HG02759 (cell line): ENCODE measurements at regions not wholly inside any gene's neighbourhood (a gene's known extent, or its start where the extent isn't known, plus 50 kb on each side); places are given as distances from the start of the nearest gene placed in this dataset.
"Not testable (repeated sequence)": the region's sequence is repeated elsewhere in the genome, so short reads cannot be mapped to it uniquely, and the experiment has no call there.

Experiments used
- ATAC-seq: cut with Tn5 transposase; IDR thresholded peaks from one replicate; pipeline ENCODE4 v1.9.1; 2021; ENCODE audit warnings: mild to moderate bottlenecking, moderate library complexity; ENCODE audit not compliant: unreplicated experiment

DNA sequence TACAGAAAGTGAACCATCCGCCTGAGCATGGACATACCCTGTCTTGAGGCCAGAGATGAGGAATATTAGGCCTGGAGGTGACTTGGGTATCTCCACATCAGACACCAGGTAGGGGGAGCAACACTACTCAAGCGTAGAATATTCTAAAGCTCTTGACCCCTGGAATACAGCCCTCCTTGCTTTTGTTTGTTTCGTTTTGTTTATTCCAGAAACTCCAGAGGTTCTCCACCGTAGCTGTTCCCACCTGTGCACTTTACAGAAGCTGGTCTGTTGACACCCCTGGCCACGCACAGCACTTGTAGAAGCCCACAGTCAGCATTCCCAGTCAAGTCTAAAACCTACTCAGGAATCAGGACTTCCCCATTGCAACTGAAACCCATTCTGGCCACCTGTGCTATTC, 139.6 kb upstream of the NEBL start:
- no peak for ATAC-seq

DNA sequence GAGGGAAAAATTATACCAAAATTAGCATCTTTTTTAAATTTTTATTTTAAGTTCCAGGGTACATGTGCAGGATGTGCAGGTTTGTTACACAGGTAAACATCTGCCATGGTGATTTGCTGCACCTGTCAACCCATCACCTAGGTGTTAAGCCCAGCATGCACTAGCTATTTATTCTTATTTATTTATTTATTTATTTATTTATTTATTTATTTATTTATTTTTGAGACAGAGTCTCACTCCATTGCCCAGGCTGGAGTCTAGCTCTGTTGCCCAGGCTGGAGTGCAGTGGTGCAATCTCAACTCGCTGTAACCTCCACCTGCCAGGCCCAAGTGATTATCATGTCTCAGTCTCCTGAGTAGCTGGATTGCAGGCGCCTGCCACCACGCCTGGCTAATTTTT, 137.7 kb upstream of the NEBL start:
- not testable (repeated sequence) for ATAC-seq

DNA sequence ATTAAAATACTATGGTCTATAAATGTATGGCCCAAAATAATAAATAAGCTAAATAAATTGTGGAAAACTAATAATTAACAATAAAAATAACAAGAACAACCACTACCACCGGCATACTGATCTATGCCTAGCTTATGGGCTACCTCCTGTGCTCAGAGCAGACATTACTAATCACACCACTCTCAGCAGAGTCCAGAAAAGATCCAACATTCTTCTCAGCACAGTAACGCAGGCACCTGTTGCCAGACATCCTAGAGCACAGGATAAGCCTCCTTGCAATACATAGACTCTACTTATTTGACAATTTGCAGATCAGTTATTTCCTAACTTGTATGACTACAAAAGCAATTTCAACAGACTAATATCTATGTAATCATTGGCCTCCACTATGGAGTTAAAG, 137.1 kb upstream of the NEBL start:
- ATAC-seq, result no peak

DNA sequence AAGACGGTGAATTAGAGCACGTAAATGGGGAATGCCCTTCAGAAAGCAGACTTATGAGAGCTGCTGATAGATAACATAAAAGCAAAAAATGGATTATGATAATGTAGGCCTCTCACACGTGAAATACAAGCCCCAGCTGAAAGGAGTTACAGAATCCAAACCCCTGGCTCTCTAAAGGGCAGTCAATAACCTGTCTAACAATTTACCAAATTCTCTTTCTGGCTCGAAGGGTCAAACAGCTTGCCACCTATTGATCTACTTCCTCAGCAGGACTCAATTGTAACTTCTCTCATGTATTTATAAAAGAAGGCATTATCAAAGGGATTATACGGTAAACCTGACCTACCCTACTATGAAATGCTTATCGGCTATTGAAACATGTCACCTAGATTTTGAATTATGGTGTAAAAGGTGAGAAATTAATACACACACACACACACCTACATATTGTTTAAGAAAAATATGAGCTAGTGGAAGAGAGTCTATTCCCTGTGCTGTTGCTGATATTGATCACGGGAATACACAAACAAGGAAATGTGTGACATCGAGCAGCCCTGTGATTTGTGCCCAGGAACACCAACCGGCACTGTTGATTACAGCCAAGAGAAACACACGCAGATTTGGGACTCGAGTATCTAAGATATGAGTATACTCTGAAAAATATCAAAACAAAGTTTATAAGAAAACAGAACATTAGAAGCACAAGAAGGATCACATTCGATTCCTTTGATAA, 135.6 kb upstream of the NEBL start:
- ATAC-seq, result no peak

DNA sequence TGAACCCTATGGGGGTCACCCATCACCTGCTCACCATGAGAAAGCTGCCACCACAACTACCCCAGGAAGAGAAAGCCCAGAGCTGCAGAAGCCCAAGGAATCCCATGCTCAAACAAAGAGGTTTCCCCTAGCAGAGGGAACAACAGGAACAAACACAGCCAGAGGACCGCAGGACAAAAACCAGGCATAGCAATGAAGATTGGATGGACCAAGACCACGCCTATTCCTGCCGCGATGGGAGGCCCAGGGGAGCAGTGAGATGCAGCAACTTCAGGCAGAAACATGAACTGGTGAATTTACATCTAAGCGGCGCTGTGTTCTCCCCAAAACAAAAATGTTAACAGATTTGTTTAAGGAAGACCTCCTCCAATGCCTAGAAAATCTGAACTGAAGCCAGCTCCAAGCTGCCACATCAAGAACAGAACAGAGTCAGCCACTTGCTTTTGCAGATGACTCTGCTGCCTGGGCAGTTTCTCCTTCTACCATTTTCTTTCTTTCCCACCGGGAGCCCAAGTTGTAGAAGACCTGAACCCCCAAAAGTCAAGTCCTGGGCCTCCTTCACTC, 134.2 kb upstream of the NEBL start:
- ATAC-seq, result no peak

DNA sequence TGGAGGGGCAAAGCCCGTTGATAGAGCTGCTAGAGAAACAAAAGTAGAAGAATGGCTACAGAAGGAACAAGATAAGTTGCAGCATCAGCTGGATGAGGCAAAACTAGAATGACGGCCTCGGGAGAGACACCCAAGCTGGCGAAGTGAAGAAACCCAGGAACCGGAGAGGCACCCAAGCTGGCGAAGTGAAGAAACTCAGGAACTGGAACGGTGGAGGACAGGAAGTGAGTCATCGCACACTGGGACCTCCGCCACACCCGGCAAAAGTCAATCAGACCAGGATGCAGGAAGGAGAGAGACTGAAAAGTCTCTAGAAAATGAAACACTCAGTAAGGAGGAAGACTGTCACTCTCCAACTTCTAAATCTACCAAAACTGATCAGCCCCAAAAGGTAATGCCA, 133.0 kb upstream of the NEBL start:
- ATAC-seq, result no peak

DNA sequence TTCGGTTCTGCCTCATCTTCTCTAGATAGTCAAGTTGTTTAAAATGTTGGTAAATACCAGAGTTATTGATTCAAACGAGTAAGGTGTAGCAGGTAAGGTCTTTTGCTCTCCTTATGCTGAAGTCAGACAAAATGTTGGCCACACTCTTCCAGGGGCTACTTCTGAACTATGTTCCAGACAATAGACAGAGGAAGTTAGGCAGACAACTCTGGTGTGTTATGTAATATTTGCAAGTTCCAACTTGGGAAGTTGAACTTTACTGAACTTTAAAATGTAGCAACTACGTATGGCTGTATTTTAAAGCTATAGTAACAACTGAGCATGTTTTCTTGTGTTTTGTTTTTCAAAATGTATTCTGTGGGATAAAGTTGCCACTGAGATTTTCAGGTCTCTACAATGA, 125.7 kb upstream of the NEBL start:
- no peak for ATAC-seq

DNA sequence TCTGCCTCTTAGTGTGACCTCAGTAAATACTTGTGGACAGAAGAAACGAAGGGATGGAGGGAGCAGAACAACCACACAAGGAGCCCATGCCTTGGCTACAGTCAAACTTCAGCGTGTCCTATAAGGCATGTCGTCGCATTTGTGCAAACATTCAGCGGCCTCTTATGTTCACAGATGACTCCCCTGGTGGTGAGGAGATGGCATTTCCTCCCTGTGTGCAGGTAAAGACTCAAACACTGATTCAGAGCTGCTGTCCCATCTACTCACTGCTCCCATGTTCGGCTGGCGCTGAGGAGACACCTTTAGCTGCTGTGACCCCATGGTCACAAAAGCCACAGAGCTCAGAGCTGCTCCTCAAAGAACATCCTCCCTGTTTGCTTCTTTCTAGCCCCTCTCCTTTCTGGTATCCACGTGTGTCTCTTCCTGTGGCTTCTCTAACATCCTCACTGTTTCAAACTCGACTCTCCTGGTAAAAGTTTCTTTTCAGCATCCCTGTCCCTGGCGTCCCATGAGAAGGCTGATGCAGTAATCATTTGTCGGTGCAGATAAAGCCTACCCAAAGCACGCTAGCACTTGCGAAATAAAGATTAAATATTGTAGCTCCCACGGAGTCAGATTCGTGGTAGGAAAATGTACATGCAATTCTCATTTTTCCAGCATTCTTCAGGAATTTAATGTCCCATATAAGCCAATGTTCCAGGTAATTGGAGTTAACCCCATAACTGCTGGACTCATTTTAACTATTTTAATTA, 124.9 kb upstream of the NEBL start:
- no peak for ATAC-seq

DNA sequence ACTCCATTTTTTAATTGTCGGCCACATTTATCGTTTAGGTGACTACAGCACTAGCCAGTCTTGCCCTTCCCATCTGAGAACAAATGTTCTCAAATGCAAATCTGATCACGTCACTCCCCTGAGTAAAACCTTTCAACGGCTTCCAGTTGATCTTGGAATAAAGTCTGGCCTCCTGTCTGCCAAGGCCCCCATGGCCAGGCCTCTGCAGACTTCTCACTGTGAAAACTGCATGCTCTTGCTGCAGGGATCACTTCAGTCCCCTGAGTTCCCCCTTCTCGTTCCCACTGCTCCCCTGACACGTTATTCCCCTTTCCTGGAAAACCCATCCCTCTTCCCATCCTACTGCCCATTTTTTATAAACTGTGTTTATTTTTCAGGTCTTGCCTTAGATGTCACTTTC, 124.1 kb upstream of the NEBL start:
- no peak for ATAC-seq

DNA sequence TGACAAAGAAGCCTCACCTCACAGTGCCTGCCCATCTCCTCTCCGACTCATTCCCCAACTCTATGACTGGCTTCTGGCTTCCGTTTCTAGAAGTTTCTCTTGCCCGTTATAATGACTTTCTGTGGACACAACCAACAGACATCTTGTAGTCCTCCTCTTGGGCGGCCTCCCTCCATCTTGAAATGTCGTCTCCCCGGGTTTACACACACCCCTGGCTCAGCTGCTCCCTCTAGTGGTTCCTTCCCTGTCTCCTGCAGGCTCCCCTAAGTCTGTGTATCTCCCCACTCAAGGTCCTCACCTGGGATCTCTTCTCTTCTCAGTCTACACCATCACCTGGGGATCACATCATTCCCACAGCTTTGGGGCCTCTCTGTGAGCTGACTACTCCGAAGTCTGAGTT, 123.4 kb upstream of the NEBL start:
- ATAC-seq, result peak; percentile 87

DNA sequence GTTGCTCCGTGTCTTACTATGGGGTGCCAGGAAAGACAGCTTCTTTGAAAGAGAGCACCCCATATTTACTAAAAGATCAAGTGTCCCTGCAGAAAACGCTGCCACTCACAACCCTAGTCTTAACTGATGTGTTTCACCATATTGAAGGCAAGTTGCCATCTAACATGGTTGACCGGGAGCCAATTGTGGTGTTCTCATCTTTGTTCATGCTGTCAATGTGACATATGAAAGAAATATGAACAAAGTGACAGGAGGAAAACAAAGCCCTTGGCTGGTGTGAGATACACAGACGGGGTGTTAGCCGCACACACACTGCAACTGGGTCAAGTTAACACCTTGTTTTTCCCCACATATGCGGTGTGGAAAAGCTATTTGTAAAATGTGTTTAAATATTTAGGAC, 122.3 kb upstream of the NEBL start:
- no peak for ATAC-seq

DNA sequence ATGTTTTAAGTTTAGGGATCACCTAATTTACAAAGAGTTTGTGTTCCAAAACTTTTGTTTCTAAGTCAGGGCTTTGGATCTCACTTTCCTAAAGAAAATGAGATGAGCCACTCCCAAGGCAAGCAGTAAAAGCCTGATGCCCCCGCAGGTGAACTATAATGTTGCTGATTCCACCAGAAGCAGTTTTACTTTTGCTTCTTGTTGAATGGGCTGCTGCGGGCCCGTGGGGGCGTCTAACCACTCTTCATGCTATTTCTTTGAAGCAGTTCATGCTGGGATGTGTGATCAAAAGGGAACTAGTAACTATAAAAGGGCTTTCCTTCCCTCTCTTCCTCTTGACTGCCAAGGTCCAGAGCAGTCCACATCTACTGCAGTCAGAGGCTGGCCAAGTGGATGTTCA, 118.7 kb upstream of the NEBL start:
- no peak for ATAC-seq

DNA sequence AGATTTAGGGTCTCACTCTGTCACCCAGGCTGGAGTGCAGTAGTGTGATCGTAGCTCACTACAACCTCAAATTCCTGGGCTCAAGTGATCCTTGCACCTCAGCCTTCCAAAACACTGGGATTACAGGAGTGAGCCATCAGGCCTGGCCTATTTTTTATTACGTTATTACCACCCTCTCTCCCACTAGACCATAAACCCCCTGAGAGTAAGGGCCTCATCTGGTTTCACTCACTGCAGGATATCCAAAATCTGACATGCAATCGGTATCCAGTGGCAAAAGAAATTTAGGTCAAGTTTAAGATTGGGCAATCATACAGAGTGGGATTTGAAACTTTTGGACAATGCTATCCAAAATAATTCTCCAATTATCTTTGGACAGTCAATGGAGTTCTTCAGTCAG, 117.0 kb upstream of the NEBL start:
- no peak for ATAC-seq

DNA sequence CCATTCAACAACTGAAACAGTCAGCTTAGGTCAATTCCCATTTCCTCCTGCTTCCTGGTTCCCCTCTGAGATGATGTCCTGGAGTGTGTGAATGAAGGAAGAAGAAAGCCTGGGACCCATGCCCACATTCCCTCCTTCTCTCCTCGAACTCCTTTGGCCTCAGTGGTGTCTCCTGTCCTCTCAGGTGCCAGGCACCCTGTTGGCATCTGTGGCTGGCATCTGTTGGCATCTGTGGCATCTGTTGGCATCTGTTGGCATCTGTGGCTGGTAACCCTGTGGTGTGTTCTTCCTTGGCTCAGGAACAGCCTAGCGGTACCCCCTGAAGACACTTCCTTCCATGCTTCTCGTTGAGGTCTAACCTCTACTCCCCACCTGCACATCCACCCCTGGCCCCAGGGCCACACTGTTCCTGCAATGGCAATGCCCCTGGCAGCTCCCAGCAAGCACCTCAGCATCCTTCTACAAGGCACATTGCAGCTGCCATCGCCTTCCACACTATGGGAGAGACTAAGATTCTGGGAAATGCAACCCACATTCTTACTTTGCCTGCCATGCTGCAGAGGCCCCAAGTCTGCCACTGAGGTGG, 114.4 kb upstream of the NEBL start:
- ATAC-seq, result no peak

DNA sequence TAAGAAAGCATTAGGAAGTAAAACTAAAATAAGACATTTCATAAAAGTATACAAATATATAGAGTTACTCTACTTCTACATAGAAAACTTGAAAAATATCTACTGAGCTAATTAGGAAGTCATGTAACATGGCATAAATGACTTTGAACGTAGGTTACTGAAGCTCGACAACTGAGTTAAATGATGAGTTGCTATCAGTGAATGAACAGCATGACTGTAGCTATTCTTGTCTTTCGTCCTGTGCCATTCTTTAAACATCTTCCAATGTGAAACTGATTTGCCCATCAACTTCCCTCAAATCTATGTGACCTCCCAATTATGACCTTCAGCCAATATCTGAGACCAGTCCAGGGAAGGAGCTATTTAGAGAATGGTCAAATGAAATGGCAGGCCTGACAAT, 113.5 kb upstream of the NEBL start:
- no peak for ATAC-seq

DNA sequence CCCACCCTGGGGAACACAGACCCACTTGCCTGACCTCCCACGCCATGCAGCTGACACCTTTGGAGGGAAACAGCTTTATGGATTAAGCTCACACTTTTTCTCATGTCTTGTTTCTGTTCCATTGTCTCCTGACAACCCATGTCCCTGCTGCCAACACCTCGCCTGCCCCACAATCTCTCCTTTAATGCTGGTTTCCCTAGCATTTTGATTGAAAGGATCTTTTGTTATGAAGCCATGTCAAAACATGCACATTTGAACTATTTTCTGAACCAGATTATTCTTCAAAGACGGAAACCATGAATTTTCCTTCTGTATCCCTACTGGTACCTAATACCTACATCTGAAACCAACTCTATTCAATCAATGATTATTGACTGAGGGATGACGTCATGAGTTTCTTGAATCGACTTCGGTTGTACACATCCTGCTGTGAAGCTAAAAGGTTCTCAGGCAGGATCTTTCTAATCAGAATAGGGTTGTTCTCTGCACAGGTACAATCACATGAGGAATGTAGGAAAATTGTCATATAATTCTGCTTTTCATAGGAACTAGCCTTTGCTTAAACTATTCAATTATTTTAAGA, 106.2 kb upstream of the NEBL start:
- no peak for ATAC-seq

DNA sequence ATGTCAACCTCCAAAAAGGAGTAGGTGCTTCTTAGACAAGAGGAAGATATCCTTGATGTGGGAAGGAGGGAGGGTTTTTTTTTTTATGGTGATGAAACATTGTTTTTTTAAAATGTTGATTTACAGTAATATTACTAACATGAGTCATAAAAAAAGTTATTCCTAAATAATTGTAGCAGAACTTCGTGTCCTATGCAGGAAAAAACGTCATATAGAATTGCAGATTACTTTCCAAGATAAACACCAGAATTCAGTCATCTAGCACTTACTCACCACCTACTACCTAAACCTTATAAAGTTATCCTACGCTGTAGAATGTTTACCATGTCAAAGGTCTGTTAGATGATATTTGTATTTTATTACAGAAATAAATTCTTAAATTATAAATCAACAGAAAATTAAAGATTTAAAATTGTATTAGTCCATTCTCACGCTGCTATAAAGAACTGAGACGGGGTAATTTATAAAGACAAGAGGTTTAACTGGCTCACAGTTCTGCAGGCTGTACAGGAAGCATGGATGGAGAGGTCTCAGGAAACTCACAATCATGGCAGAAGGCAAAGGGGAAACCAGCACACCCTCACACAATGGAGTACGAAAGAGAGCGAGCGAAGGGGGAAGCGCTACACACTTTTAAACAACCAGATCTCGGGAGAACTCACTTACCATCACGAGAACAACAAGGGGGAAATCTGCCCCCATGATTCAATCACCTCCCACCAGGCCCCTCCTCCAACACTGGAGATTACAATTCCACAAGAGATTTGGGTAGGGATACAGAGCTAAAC, 105.2 kb upstream of the NEBL start:
- ATAC-seq, result no peak

DNA sequence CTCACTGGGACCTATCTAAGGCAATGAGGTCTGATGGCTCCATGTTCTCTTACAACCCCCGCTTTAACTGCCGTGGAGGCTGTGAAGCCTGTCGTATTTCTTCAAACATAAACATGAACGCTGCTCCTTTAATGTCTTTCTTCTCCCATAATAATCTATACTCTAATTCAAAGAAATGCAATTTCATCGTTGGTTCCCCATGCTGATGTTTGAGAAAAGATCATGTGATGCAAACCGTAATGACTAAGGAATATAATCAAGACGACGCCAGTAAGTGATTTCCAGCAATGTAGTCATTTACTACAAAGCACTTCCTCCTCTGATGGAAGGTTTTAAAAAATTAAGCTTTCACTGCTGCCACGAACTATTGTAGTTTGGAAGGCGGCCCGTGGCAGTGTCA, 102.6 kb upstream of the NEBL start:
- no peak for ATAC-seq

DNA sequence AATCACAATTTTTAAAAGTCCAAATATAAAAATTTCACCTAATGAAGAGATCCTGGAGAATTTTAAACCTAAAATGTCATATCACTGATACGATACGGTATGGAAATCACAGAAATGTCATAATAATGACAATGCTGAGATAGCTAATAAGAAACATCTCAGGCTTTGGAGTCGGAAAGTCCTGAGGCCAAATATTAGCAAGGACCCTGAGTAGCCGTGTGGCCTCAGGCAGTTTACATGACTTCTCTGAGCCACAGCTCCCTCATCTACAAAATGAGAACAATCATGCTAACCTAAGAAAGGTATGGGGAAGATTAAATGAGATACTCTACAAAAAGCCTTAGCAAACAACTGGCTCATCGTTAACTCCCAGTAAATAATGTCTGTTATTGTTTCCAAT, 100.9 kb upstream of the NEBL start:
- ATAC-seq, result no peak

DNA sequence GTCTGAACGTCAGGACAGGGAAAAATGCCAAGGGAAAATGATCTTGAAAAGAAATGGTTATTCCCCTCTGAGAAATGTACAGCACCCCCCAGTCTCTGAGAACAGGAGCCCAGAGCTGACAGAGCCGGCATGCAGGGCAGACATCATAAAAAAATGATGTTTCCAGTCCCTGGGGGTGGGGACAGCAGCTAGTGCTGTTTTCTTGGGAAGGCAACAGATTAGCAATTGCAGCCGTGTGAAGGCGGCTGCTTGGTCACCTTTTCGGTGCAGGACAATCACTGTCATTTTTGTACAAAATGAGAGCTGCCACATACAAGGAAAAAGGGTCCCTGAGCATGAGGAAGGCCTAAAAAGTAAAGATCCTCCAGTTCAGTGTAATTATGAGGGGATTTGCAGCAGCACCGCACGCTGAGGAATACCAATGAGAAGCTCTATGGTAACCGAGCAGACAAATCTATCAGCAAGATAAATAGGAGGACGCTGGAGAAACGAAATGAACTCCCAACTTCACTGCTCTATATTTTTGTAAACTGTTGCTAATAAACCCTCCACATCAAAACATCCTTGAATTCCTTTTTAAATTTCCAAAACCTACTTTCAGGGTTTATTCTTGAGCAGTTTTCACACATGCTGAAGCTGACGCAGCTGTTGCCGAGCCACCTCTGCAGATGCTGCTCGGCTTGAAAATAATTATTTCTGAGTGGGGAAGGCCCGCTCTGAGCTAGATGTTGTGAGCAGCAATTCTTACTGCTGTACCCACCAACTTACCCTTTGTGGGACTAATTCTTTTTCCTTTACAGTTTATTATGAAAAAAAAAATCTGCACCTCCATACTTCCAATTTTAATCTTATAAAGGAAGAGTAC, 98.2 kb upstream of the NEBL start:
- ATAC-seq, result no peak
